ENCODE measurements at regions not wholly inside any gene's neighbourhood (a gene's known extent, or its start where the extent isn't known, plus 50 kb on each side); places are given as distances from the start of the nearest gene placed in this dataset.

GRCh38 chr4:38493066-38493465 lies 170.9 kb upstream of the KLF3 start:
- H3K36me3 ChIP-seq (replicated peaks; ENCODE audit: control insufficient read depth, insufficient read depth, low read length), result no peaks in the 10 kb centered on the region
- H3K4me3 ChIP-seq (ENCODE audit: insufficient read depth, low read depth, low read length), result no peak overlapping the region
- DNase-seq, result no peak
- H3K27me3 ChIP-seq (ENCODE audit: control insufficient read depth, insufficient read depth, low read length), result no peaks in the 10 kb centered on the region

GRCh38 chr4:38495446-38495845 lies 168.6 kb upstream of the KLF3 start:
- H3K27me3 ChIP-seq (ENCODE audit: control insufficient read depth, insufficient read depth, low read length), result no peaks in the 10 kb centered on the region
- H3K36me3 ChIP-seq (replicated peaks; ENCODE audit: control insufficient read depth, insufficient read depth, low read length), result no peaks in the 10 kb centered on the region
- DNase-seq, result peak; percentile 29
- no peak overlapping the region for H3K4me3 ChIP-seq (ENCODE audit: insufficient read depth, low read depth, low read length)

DNA sequence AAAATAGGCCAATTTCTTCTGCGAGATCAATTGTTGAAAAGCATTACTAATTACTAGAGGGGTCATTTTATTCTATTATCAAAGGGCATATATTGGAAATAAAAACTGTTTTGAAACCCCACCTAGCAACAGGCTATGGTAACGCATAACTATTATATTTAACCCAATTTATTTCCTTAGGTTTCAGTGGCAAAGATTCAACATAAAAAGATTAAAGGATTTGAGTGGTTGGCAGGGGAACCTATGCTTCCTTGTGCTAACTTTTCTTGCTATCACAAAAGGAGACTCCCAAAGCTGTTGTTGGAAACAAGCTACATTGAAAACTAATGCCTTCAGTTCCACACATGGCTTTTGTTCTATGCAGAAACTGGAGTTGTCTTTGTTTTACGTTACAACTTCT lies 166.9 kb upstream of the KLF3 start:
- DNase-seq, result no peak
- H3K27me3 ChIP-seq (ENCODE audit: control insufficient read depth, insufficient read depth, low read length), result no peaks in the 10 kb centered on the region
- no peak overlapping the region for H3K4me3 ChIP-seq (ENCODE audit: insufficient read depth, low read depth, low read length)
- H3K36me3 ChIP-seq (replicated peaks; ENCODE audit: control insufficient read depth, insufficient read depth, low read length), result no peaks in the 10 kb centered on the region

GRCh38 chr4:38499101-38499500 lies 164.9 kb upstream of the KLF3 start:
- H3K4me3 ChIP-seq (ENCODE audit: insufficient read depth, low read depth, low read length), result no peak overlapping the region
- DNase-seq, result no peak
- H3K36me3 ChIP-seq (replicated peaks; ENCODE audit: control insufficient read depth, insufficient read depth, low read length), result no peaks in the 10 kb centered on the region
- H3K27me3 ChIP-seq (ENCODE audit: control insufficient read depth, insufficient read depth, low read length), result no peaks in the 10 kb centered on the region

DNA sequence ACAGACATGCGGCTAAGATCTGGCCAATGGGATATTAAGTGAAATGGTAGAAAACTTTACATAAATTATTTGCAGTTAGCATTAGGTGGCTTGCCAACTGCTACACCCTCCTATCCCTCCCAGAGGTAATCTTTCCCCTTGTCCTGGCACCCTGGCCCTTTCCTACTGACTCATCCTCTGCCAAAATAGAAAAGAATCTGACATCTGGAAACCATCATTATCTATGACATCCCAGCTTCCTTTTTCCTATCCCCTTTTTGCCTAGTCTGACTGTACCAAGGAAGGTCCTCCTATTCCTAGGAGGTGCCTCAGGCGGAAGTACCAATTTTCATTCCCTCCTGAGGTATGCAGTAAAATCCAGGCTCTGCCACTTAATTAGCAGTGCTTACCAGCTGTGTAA lies 163.6 kb upstream of the KLF3 start:
- Histone ChIP-seq H3K4me3 (ENCODE audit: insufficient read depth, low read depth, low read length) (no peak overlapping the region), H3K36me3 (replicated peaks; ENCODE audit: control insufficient read depth, insufficient read depth, low read length) (no peaks in the 10 kb centered on the region), H3K27me3 (ENCODE audit: control insufficient read depth, insufficient read depth, low read length) (no peaks in the 10 kb centered on the region)
- DNase-seq, result no peak

DNA sequence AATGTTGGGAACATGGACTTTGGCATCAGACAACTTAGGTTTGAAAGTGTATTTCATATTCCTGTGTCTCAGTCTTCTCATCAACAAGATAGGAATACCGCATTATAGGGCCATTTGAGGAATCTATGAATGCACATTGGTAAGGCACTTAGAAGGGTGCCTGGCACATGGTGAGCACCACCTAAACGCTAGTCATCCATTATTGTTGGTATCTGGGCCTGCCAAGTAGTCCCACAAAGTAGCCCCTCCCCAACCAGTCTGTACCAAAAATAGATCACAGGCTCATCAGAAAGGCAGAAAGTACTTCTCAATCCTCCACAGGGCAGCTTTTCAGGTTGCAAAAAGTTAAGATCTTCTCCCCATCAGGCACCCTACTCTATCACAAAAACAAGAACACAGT lies 162.3 kb upstream of the KLF3 start:
- no peaks in the 10 kb centered on the region for H3K36me3 ChIP-seq (replicated peaks; ENCODE audit: control insufficient read depth, insufficient read depth, low read length)
- DNase-seq, result no peak
- no peaks in the 10 kb centered on the region for H3K27me3 ChIP-seq (ENCODE audit: control insufficient read depth, insufficient read depth, low read length)
- no peak overlapping the region for H3K4me3 ChIP-seq (ENCODE audit: insufficient read depth, low read depth, low read length)

DNA sequence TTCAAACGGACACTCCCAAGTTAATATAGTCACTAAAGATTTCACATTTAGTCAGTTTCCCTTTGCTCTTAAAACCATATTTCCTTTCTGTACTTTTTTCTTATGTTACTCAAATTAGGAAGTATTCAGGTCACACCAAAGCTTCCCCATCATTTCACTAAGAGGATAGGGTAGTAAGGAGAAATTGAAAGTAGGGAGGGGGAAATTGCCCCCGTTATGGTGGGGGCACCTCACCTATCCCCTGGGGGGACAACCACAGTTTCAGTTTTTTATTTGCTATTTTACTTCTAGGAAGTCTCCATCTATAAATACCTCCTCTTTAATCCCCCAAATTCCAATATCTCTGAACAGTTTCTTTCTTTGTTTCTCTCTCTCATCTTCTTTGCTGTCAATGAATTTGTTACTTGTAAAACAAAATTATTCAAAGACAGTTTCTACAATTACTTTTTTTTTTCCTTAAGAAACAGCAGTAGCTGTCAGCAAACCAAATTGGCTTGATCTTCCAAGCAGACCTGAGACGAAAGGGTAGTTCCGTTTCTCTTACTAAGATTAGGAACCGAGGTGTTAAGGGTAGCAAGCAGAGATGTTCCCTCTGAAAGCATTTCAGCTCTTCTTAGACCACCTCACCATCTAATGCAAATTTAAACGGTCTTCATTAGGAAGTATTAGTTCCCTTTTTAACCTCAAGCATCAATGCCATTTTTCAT lies 160.2 kb upstream of the KLF3 start:
- no peak for DNase-seq
- H3K27me3 ChIP-seq (ENCODE audit: control insufficient read depth, insufficient read depth, low read length), result no peaks in the 10 kb centered on the region
- no peak overlapping the region for H3K4me3 ChIP-seq (ENCODE audit: insufficient read depth, low read depth, low read length)
- H3K36me3 ChIP-seq (replicated peaks; ENCODE audit: control insufficient read depth, insufficient read depth, low read length), result no peaks in the 10 kb centered on the region

- no peak for DNase-seq
These were observed 159.6 kb upstream of the KLF3 start for GRCh38 chr4:38504396-38504715.

DNA sequence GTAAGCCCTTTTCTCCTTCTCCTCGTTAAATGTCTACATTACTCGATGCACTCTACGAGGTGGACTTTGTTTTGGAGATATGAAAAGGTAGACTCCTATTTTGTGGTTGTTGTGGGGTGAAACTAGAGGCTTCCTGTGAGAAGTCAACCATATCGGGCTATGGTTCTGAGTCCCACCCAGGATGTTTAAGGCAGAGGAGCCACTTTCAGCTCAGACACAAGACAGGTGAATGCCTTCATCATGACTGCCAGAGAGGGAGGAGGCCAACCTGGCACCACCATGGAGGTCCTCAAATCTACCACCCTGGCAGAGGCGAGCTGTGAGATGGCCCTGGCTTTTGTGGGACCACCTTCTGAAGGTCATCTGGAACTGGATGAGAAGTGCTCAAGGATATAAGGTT lies 154.4 kb upstream of the KLF3 start:
- no peak for DNase-seq
- H3K27me3 ChIP-seq (ENCODE audit: control insufficient read depth, insufficient read depth, low read length), result no peaks in the 10 kb centered on the region
- H3K36me3 ChIP-seq (replicated peaks; ENCODE audit: control insufficient read depth, insufficient read depth, low read length), result no peaks in the 10 kb centered on the region
- H3K4me3 ChIP-seq (ENCODE audit: insufficient read depth, low read depth, low read length), result no peak overlapping the region

More at GRCh38 chr4:38504396-38504715, 159.6 kb upstream of the KLF3 start:
- no peak overlapping the region for H3K4me3 ChIP-seq (ENCODE audit: insufficient read depth, low read depth, low read length)
- no peaks in the 10 kb centered on the region for H3K27me3 ChIP-seq (ENCODE audit: control insufficient read depth, insufficient read depth, low read length)
- no peaks in the 10 kb centered on the region for H3K36me3 ChIP-seq (replicated peaks; ENCODE audit: control insufficient read depth, insufficient read depth, low read length)

GRCh38 chr4:38510201-38510600 lies 153.8 kb upstream of the KLF3 start:
- DNase-seq, result no peak
- H3K36me3 ChIP-seq (replicated peaks; ENCODE audit: control insufficient read depth, insufficient read depth, low read length), result no peaks in the 10 kb centered on the region
- no peaks in the 10 kb centered on the region for H3K27me3 ChIP-seq (ENCODE audit: control insufficient read depth, insufficient read depth, low read length)
- H3K4me3 ChIP-seq (ENCODE audit: insufficient read depth, low read depth, low read length), result no peak overlapping the region

DNA sequence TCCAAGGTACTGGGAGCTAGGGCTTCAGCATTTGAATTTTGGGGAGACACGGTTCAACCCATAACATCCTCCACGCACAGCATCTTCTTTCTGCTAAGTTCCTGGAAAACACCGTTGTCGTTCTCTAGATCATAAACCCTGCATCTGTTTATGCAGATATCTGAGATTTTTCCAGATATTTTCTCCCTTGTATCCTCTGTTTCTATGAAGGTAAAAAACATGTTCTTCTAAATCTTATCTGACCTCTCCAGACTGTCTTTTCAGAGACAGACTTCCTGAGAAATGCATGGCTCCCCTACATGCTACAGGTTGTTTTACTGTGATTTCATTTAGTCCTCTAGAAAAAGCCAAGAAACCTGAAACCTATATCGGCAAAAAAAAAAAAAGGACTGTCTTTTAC lies 152.3 kb upstream of the KLF3 start:
- no peaks in the 10 kb centered on the region for H3K27me3 ChIP-seq (ENCODE audit: control insufficient read depth, insufficient read depth, low read length)
- H3K36me3 ChIP-seq (replicated peaks; ENCODE audit: control insufficient read depth, insufficient read depth, low read length), result no peaks in the 10 kb centered on the region
- no peak overlapping the region for H3K4me3 ChIP-seq (ENCODE audit: insufficient read depth, low read depth, low read length)
- no peak for DNase-seq

DNA sequence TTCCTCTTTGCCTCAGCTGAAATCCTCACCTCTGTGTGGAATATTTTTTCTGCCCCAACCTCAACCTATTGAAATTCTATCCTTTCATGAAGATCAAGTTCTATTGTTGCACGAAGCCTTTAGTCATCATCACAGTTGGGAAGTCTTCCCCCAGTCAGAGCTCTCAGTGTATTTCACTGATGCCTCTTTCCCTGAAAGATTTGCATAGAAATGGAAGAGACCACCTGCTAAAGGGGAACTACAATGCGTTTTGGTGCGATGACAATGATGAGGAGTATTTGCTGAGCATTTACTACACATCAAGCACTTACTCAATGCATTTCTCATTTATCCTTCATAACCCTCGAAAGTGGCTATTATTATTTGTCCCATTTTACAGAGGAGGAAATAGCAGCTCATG lies 151.2 kb upstream of the KLF3 start:
- DNase-seq, result peak; percentile 16
- Histone ChIP-seq H3K27me3 (ENCODE audit: control insufficient read depth, insufficient read depth, low read length) (no peaks in the 10 kb centered on the region), H3K4me3 (ENCODE audit: insufficient read depth, low read depth, low read length) (no peak overlapping the region), H3K36me3 (replicated peaks; ENCODE audit: control insufficient read depth, insufficient read depth, low read length) (no peaks in the 10 kb centered on the region)

DNA sequence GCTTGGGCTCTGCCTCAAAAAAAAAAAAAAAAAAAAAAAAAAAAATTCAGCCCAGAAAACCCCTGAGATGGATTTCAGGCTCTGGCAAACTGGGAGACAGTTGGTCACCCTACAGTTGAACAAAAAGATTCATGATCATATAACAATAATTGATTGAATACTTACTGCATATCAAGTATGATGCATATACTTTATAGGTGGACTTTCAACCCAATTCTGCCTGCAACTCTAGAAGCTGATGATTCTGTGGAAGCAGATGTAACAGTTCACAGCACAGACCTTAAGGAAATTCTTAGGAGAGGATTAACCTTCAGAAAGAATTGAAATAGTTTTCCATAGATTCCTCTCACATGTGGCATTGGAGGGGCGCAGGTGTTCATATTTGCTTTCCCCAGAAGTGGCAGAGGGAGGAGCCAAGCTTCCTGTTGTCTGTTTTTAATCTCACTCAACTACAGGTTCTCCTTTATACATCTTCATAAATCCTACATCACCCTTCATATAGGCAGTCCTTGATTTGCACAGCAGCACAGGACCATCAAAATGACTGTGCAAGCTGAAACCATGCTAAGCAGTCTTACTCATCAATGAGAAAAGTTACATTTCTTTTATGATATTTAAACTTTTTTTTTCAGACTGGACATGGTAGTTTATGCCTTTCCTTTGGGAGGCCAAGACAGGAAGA lies 149.4 kb upstream of the KLF3 start:
- H3K4me3 ChIP-seq (ENCODE audit: insufficient read depth, low read depth, low read length), result no peak overlapping the region
- DNase-seq, result no peak
- H3K36me3 ChIP-seq (replicated peaks; ENCODE audit: control insufficient read depth, insufficient read depth, low read length), result no peaks in the 10 kb centered on the region
- no peaks in the 10 kb centered on the region for H3K27me3 ChIP-seq (ENCODE audit: control insufficient read depth, insufficient read depth, low read length)

DNA sequence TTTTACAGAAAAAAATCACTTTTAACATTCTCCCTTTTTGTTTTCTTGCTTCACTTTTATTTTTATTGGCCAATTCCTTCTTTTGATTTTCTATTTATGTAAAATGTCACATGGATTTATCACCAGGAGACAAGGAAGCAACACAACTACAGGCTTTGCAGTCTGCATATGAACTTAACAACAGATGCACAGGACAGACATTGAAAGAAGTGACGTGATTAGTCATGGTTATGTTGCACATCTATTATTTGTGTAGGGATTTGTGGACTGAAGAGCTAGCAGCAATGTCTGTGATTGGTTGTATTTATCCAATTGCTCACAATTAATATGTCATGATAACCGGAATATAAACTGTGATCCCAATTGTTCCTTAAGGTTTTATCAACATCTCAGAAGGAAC lies 147.8 kb upstream of the KLF3 start:
- no peak overlapping the region for H3K4me3 ChIP-seq (ENCODE audit: insufficient read depth, low read depth, low read length)
- no peaks in the 10 kb centered on the region for H3K36me3 ChIP-seq (replicated peaks; ENCODE audit: control insufficient read depth, insufficient read depth, low read length)
- no peak for DNase-seq
- no peaks in the 10 kb centered on the region for H3K27me3 ChIP-seq (ENCODE audit: control insufficient read depth, insufficient read depth, low read length)

DNA sequence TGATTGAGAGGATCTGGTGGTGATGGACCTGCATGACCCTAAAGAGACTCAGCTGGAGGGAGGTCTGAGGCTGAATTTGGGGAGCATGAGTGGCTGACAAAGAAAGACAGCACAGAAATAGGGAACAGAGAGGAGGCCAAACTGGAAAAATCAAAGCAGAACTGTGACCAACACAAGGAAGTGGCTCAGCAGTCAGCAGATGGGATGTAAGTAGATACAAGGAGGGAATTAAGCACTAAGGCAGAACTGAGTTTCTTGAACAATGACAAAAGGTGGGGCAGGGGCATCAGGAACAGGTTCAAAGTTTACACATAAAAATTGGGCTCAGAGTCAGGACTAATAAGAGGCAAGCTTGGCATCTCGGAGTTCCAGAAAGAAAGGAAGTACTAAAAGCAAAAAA lies 144.3 kb upstream of the KLF3 start:
- no peaks in the 10 kb centered on the region for H3K27me3 ChIP-seq (ENCODE audit: control insufficient read depth, insufficient read depth, low read length)
- H3K4me3 ChIP-seq (ENCODE audit: insufficient read depth, low read depth, low read length), result no peak overlapping the region
- H3K36me3 ChIP-seq (replicated peaks; ENCODE audit: control insufficient read depth, insufficient read depth, low read length), result no peaks in the 10 kb centered on the region
- no peak for DNase-seq

GRCh38 chr4:38523054-38523453 lies 140.9 kb upstream of the KLF3 start:
- Histone ChIP-seq H3K27me3 (ENCODE audit: control insufficient read depth, insufficient read depth, low read length) (no peaks in the 10 kb centered on the region), H3K4me3 (ENCODE audit: insufficient read depth, low read depth, low read length) (no peak overlapping the region), H3K36me3 (replicated peaks; ENCODE audit: control insufficient read depth, insufficient read depth, low read length) (no peaks in the 10 kb centered on the region)
- DNase-seq, result no peak
